Lung (tissue), 11 donors: ENCODE measurements at regions not wholly inside any gene's neighbourhood (a gene's known extent, or its start where the extent isn't known, plus 50 kb on each side); places are given as distances from the start of the nearest gene placed in this dataset.

Experiments used
- ATAC-seq: fragments of 200-7000 bp; cut with Tn5 transposase; one replicate; pipeline ENCODE4 v1.9.1; 2020; ENCODE audit warnings: moderate number of reproducible peaks; ENCODE audit not compliant: insufficient read depth, low FRiP score
- DNase-seq, 3 donors: peaks; one replicate each; pipeline ENCODE4 v3.0.0-alpha.2; 2013 to 2017
- H3K27ac ChIP-seq, 2 donors: one replicate each; pipeline ENCODE4 v1.5.1; 2013; ENCODE audit warnings: mild to moderate bottlenecking in 2 of 2, moderate library complexity in 2 of 2, control low read depth in 1 of 2, inconsistent platforms in 1 of 2, low read depth in 1 of 2, low read length in 1 of 2
- H3K27me3 ChIP-seq, 3 donors: one replicate each; pipeline ENCODE4 v1.5.1; 2013; ENCODE audit warnings: low read length in 2 of 3; ENCODE audit not compliant: control insufficient read depth in 3 of 3, insufficient read depth in 3 of 3
- H3K36me3 ChIP-seq, 4 donors: one replicate each; pipeline ENCODE4 v1.5.1; 2013; ENCODE audit warnings: low read length in 4 of 4, mild to moderate bottlenecking in 1 of 4, moderate library complexity in 1 of 4; ENCODE audit not compliant: control insufficient read depth in 4 of 4, insufficient read depth in 4 of 4
- H3K4me1 ChIP-seq, 5 donors: one replicate each; pipeline ENCODE4 v1.5.1; 2013; ENCODE audit warnings: low read length in 5 of 5, mild to moderate bottlenecking in 2 of 5, moderate library complexity in 1 of 5; ENCODE audit not compliant: control insufficient read depth in 5 of 5, insufficient read depth in 5 of 5
- H3K4me3 ChIP-seq: one replicate; pipeline ENCODE4 v1.5.1; 2013; ENCODE audit warnings: mild to moderate bottlenecking, control low read depth, moderate library complexity
- H3K9ac ChIP-seq, 2 donors: one replicate each; pipeline ENCODE4 v1.5.1; 2013; ENCODE audit warnings: low read length in 2 of 2, control low read depth in 1 of 2; ENCODE audit not compliant: insufficient read depth in 1 of 2
- H3K9me3 ChIP-seq, 4 donors: one replicate each; pipeline ENCODE4 v1.5.1; 2013; ENCODE audit warnings: low read length in 3 of 4, mild to moderate bottlenecking in 1 of 4, moderate library complexity in 1 of 4; ENCODE audit not compliant: control insufficient read depth in 4 of 4, insufficient read depth in 3 of 4
- WGBS, 2 donors: extraction: QIAGEN DNeasy Blood & Tissue Kit; methylation state at CpG; one replicate each; pipeline ENCODE4 v1.1.7; 2013; 5-methylcytosine and 5-hydroxymethylcytosine counted together
- TF ChIP-seq, protein P1 (sequence below): IDR thresholded peaks from 2 replicates; pipeline ENCODE4 v1.5.1; 2012; ENCODE audit warnings: mild to moderate bottlenecking; ENCODE audit errors: control extremely low read depth, extremely low read depth
- donor health status: control.
- donor health status: control.
- donor health status: Bipolar disorder and iron deficiency.
- donor health status: healthy.
- donor health status: DM: yes; HTN: yes; CAD: no.

DNA sequence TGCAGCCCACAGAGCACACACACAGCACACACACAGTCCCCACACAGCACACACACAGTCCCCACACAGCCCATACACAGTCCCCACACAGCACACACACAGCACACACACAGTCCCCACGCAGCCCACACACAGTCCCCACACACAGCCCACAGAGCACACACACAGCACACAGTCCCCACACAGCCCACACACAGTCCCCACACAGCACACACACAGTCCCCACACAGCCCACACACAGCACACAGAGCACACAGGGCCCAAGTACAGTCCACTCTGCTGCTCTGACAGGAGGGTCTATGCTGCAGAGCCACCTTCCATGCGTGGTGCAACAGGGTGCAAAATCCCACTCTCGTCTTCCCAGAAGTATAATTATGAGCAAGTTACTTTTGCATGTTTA lies 240.5 kb upstream of the SALL3 start:
- no peak overlapping the region for H3K9ac ChIP-seq
- DNase-seq (no peak), ATAC-seq (peak; percentile 20)
- no peak overlapping the region for H3K4me3 ChIP-seq
- H3K4me1 ChIP-seq: no peaks in the 10 kb centered on the region
- WGBS, 2 donors: 92% methylated on average over 3 of the region's 3 CpGs
- no peaks in the 10 kb centered on the region for H3K36me3 ChIP-seq
- H3K27me3 ChIP-seq: no peaks in the 10 kb centered on the region
- peaks cover 0 to 2% (median 0%) of the 10 kb centered on the region in 4 donors for H3K9me3 ChIP-seq
- no peak overlapping the region for H3K27ac ChIP-seq
- TF ChIP-seq, protein P1, sequence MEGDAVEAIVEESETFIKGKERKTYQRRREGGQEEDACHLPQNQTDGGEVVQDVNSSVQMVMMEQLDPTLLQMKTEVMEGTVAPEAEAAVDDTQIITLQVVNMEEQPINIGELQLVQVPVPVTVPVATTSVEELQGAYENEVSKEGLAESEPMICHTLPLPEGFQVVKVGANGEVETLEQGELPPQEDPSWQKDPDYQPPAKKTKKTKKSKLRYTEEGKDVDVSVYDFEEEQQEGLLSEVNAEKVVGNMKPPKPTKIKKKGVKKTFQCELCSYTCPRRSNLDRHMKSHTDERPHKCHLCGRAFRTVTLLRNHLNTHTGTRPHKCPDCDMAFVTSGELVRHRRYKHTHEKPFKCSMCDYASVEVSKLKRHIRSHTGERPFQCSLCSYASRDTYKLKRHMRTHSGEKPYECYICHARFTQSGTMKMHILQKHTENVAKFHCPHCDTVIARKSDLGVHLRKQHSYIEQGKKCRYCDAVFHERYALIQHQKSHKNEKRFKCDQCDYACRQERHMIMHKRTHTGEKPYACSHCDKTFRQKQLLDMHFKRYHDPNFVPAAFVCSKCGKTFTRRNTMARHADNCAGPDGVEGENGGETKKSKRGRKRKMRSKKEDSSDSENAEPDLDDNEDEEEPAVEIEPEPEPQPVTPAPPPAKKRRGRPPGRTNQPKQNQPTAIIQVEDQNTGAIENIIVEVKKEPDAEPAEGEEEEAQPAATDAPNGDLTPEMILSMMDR: no peak

GRCh38 chr18:78739882-78740677 lies 239.5 kb upstream of the SALL3 start:
- TF ChIP-seq, protein P1: no peak
- 88 to 90% methylated on average over 24 of the region's 24 CpGs for WGBS, 2 donors

DNA sequence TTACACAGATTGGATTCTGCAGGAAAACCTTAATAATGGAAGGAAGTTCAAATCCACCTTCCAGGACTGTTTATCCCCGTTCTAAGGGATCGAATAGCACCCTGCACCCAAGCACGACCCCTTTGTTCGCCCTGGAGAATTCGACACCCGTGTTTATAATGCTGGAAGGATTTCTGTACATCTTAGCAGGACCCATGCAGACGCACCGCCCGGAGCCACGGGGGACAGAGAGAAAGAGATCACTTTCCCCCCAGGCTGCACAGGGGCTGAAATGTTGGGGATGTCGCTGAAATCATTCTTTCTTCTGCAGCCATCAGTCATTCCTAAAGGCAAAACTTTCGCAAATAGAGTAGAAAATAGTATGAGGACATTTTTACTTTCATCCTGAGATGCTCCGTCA lies 238.7 kb upstream of the SALL3 start:
- no peak overlapping the region for H3K4me3 ChIP-seq
- H3K27ac ChIP-seq: no peak overlapping the region
- no peaks in the 10 kb centered on the region for H3K36me3 ChIP-seq
- WGBS, 2 donors: 71 to 72% methylated on average over 13 of the region's 13 CpGs
- TF ChIP-seq, protein P1: no peak
- DNase-seq: no peak
- ATAC-seq: no peak
- H3K9ac ChIP-seq: no peak overlapping the region
- H3K9me3 ChIP-seq: peaks cover 0 to 2% (median 0%) of the 10 kb centered on the region in 4 donors
- H3K4me1 ChIP-seq: no peaks in the 10 kb centered on the region
- H3K27me3 ChIP-seq: no peaks in the 10 kb centered on the region

More at GRCh38 chr18:78739882-78740677, 239.5 kb upstream of the SALL3 start:
- peaks cover 0 to 2% (median 0%) of the 10 kb centered on the region in 4 donors for H3K9me3 ChIP-seq
- no peaks in the 10 kb centered on the region for H3K27me3 ChIP-seq
- H3K9ac ChIP-seq: no peak overlapping the region
- H3K27ac ChIP-seq: no peak overlapping the region
- no peaks in the 10 kb centered on the region for H3K4me1 ChIP-seq
- no peak overlapping the region for H3K4me3 ChIP-seq
- ATAC-seq (no peak), DNase-seq (peak in 1 of 3 donors; percentile 4)
- H3K36me3 ChIP-seq: no peaks in the 10 kb centered on the region
